HG02588 (cell line): ENCODE measurements at regions not wholly inside any gene's neighbourhood (a gene's known extent, or its start where the extent isn't known, plus 50 kb on each side); places are given as distances from the start of the nearest gene placed in this dataset.
"Not testable (repeated sequence)": the region's sequence is repeated elsewhere in the genome, so short reads cannot be mapped to it uniquely, and the experiment has no call there.

Experiments
- ATAC-seq: cut with Tn5 transposase; IDR thresholded peaks from one replicate; pipeline ENCODE4 v1.9.1; 2021; ENCODE audit warnings: mild to moderate bottlenecking, moderate library complexity; ENCODE audit not compliant: unreplicated experiment

- no peak for ATAC-seq
These were observed 1192.1 kb upstream of the B3GALT2 start for GRCh38 chr1:194378517-194378916.

GRCh38 chr1:194374649-194375048 is 1188.2 kb upstream of the B3GALT2 start:
- no peak for ATAC-seq

GRCh38 chr1:194372266-194372665 is 1185.9 kb upstream of the B3GALT2 start:
- ATAC-seq, result no peak

GRCh38 chr1:194369622-194370021 is 1183.2 kb upstream of the B3GALT2 start:
- no peak for ATAC-seq

- ATAC-seq, result no peak
These were observed 1182.6 kb upstream of the B3GALT2 start for GRCh38 chr1:194369060-194369459.

- no peak for ATAC-seq
These were observed 1180.7 kb upstream of the B3GALT2 start for GRCh38 chr1:194367121-194367520.

GRCh38 chr1:194366705-194367104 is 1180.3 kb upstream of the B3GALT2 start:
- no peak for ATAC-seq

- no peak for ATAC-seq
These were observed 1175.9 kb upstream of the B3GALT2 start for GRCh38 chr1:194362327-194362726.

- ATAC-seq, result no peak
These were observed 1175.1 kb upstream of the B3GALT2 start for GRCh38 chr1:194361374-194362131.

- ATAC-seq, result no peak
These were observed 1171.8 kb upstream of the B3GALT2 start for GRCh38 chr1:194358208-194358581.

- not testable (repeated sequence) for ATAC-seq
These were observed 1171.3 kb upstream of the B3GALT2 start for GRCh38 chr1:194357573-194358207.

GRCh38 chr1:194355488-194356106 is 1169.2 kb upstream of the B3GALT2 start:
- no peak for ATAC-seq

- ATAC-seq, result no peak
These were observed 1166.7 kb upstream of the B3GALT2 start for GRCh38 chr1:194353121-194353520.

GRCh38 chr1:194347200-194347599 is 1160.8 kb upstream of the B3GALT2 start:
- ATAC-seq, result no peak

GRCh38 chr1:194342484-194343262 is 1156.3 kb upstream of the B3GALT2 start:
- ATAC-seq, result no peak

GRCh38 chr1:194341587-194341986 is 1155.2 kb upstream of the B3GALT2 start:
- ATAC-seq, result no peak

GRCh38 chr1:194339471-194339870 is 1153.1 kb upstream of the B3GALT2 start:
- ATAC-seq, result no peak

- peak; percentile 51 for ATAC-seq
These were observed 1152.0 kb upstream of the B3GALT2 start for GRCh38 chr1:194338241-194338948.

- ATAC-seq, result no peak
These were observed 1146.8 kb upstream of the B3GALT2 start for GRCh38 chr1:194333240-194333639.

- ATAC-seq, result no peak
These were observed 1145.3 kb upstream of the B3GALT2 start for GRCh38 chr1:194331758-194332157.

- ATAC-seq, result no peak
These were observed 1136.3 kb upstream of the B3GALT2 start for GRCh38 chr1:194322751-194323150.
